GM19023 (cell line): ENCODE measurements at regions not wholly inside any gene's neighbourhood (a gene's known extent, or its start where the extent isn't known, plus 50 kb on each side); places are given as distances from the start of the nearest gene placed in this dataset.

Experiments used
- ATAC-seq: cut with Tn5 transposase; IDR thresholded peaks from one replicate; pipeline ENCODE4 v1.9.1; 2021; ENCODE audit warnings: mild to moderate bottlenecking, moderate library complexity; ENCODE audit not compliant: unreplicated experiment

- ATAC-seq: no peak
These were observed 204.4 kb upstream of the NUDT4 start for GRCh38 chr12:93173178-93173957.

- no peak for ATAC-seq
These were observed 203.7 kb upstream of the NUDT4 start for GRCh38 chr12:93174048-93174447.

- ATAC-seq: no peak
These were observed 203.3 kb upstream of the NUDT4 start for GRCh38 chr12:93174473-93174872.

- no peak for ATAC-seq
These were observed 201.6 kb upstream of the NUDT4 start for GRCh38 chr12:93176165-93176564.

GRCh38 chr12:93176610-93177126 lies 201.1 kb upstream of the NUDT4 start:
- ATAC-seq: no peak

GRCh38 chr12:93177208-93178153 lies 200.2 kb upstream of the NUDT4 start:
- no peak for ATAC-seq

GRCh38 chr12:93178154-93178878 lies 199.4 kb upstream of the NUDT4 start:
- ATAC-seq: no peak

- ATAC-seq: no peak
These were observed 197.9 kb upstream of the NUDT4 start for GRCh38 chr12:93179792-93180191.

GRCh38 chr12:93180566-93180965 lies 197.2 kb upstream of the NUDT4 start:
- no peak for ATAC-seq

- no peak for ATAC-seq
These were observed 196.2 kb upstream of the NUDT4 start for GRCh38 chr12:93181409-93181965.

GRCh38 chr12:93183940-93184671 lies 193.6 kb upstream of the NUDT4 start:
- peak; percentile 83 for ATAC-seq

GRCh38 chr12:93184672-93185368 lies 192.9 kb upstream of the NUDT4 start:
- ATAC-seq: no peak

- no peak for ATAC-seq
These were observed 192.4 kb upstream of the NUDT4 start for GRCh38 chr12:93185369-93185741.

GRCh38 chr12:93186131-93186530 lies 191.6 kb upstream of the NUDT4 start:
- ATAC-seq: no peak

- ATAC-seq: no peak
These were observed 191.1 kb upstream of the NUDT4 start for GRCh38 chr12:93186621-93187020.

GRCh38 chr12:93191423-93191822 lies 186.3 kb upstream of the NUDT4 start:
- no peak for ATAC-seq

GRCh38 chr12:93191956-93192355 lies 185.8 kb upstream of the NUDT4 start:
- ATAC-seq: no peak

GRCh38 chr12:93192878-93193277 lies 184.8 kb upstream of the NUDT4 start:
- no peak for ATAC-seq

- no peak for ATAC-seq
These were observed 182.2 kb upstream of the NUDT4 start for GRCh38 chr12:93195511-93195910.
